ENCODE measurements at regions not wholly inside any gene's neighbourhood (a gene's known extent, or its start where the extent isn't known, plus 50 kb on each side); places are given as distances from the start of the nearest gene placed in this dataset.

GRCh38 chr14:76705214-76705613 is 56.1 kb upstream of the VASH1 start:
- TF ChIP-seq CTCF (IDR thresholded peaks at IDR 0.05 in 8 of 11, conservative IDR thresholded peaks at IDR 0.05 in 3 of 11) = no peak
- no peak for TF ChIP-seq POLR2A (IDR thresholded peaks at IDR 0.05)
- no peak for TF ChIP-seq POLR2AphosphoS5 (IDR thresholded peaks at IDR 0.05)
